Upper lobe of left lung (tissue), 6 donors: ENCODE measurements at regions not wholly inside any gene's neighbourhood (a gene's known extent, or its start where the extent isn't known, plus 50 kb on each side); places are given as distances from the start of the nearest gene placed in this dataset.

ENCODE experiments used
- ATAC-seq, 2 donors: fragments of 200-7000 bp; cut with Tn5 transposase; one replicate each; pipeline ENCODE4 v1.9.1; 2022; ENCODE audit warnings: mild to moderate bottlenecking in 2 of 2, moderate library complexity in 2 of 2; ENCODE audit not compliant: low FRiP score in 2 of 2
- DNase-seq, 2 donors: peaks; one replicate each; pipeline ENCODE4 v3.0.0-alpha.2; 2019 to 2020
- H3K27ac ChIP-seq, 4 donors: fragments of 200-600 bp; sonication (generic); one replicate each; pipeline ENCODE4 v1.5.1; 2016 to 2019
- H3K27me3 ChIP-seq, 4 donors: fragments of 200-600 bp; sonication (generic); one replicate each; pipeline ENCODE4 v1.5.1; 2017 to 2019
- H3K36me3 ChIP-seq, 4 donors: fragments of 200-600 bp; sonication (generic); one replicate each; pipeline ENCODE4 v1.5.1; 2016 to 2019
- H3K4me1 ChIP-seq, 4 donors: fragments of 200-600 bp; sonication (generic); one replicate each; pipeline ENCODE4 v1.5.1; 2018 to 2019
- H3K4me3 ChIP-seq, 4 donors: fragments of 200-600 bp; sonication (generic); one replicate each; pipeline ENCODE4 v1.5.1; 2017 to 2019; ENCODE audit warnings: mild to moderate bottlenecking in 2 of 4, moderate library complexity in 1 of 4
- H3K9me3 ChIP-seq, 4 donors: fragments of 200-600 bp; sonication (generic); one replicate each; pipeline ENCODE4 v1.5.1; 2018 to 2019
- EP300 ChIP-seq, 4 donors: sonication (generic); formaldehyde crosslinking; IDR thresholded peaks; one replicate each; pipeline ENCODE4 v1.5.1; 2017; ENCODE audit warnings: antibody characterized with exemption in 4 of 4, control low read depth in 2 of 4
- POLR2A ChIP-seq, 4 donors: fragments of 450-650 bp; IDR thresholded peaks; one replicate each; pipeline ENCODE4 v1.5.1; 2016 to 2017; ENCODE audit warnings: antibody characterized with exemption in 4 of 4, mild to moderate bottlenecking in 2 of 4
- POLR2AphosphoS5 ChIP-seq, 2 donors: sonication (generic); formaldehyde crosslinking; IDR thresholded peaks; one replicate each; pipeline ENCODE4 v1.5.1; 2017; ENCODE audit warnings: antibody characterized with exemption in 2 of 2
- WGBS, 2 donors: methylation state at CpG; one replicate each; pipeline ENCODE4 v1.1.5; 2017 to 2018; 5-methylcytosine and 5-hydroxymethylcytosine counted together
- TF ChIP-seq, protein P1 (sequence below), 6 experiments: fragments of 450-650 bp in 4 of 6; fragments of 200-600 bp in 2 of 6; sonication (generic) in 2 of 6; IDR thresholded peaks; one replicate each; pipeline ENCODE4 v1.5.1; 2016 to 2019; ENCODE audit warnings: antibody characterized with exemption in 6 of 6
- donor health status: DM: no; HTN: no; CAD: no; lungs with moderate emphysema.
- donor health status: DM: no; HTN: yes; CAD: no; lungs with severe emphysema.

- H3K36me3 ChIP-seq, result no peaks in the 10 kb centered on the region
- no peaks in the 10 kb centered on the region for H3K4me1 ChIP-seq
- H3K27ac ChIP-seq, result no peak overlapping the region
- H3K9me3 ChIP-seq, result no peaks in the 10 kb centered on the region
- no peak overlapping the region for H3K4me3 ChIP-seq
- 88 to 89% methylated on average over 2 of the region's 2 CpGs for WGBS, 2 donors
- no peak for TF ChIP-seq EP300 (IDR thresholded peaks at IDR 0.05)
- TF ChIP-seq POLR2AphosphoS5 (IDR thresholded peaks at IDR 0.05), result no peak
- no peak for TF ChIP-seq POLR2A (IDR thresholded peaks at IDR 0.05)
- TF ChIP-seq, protein P1, sequence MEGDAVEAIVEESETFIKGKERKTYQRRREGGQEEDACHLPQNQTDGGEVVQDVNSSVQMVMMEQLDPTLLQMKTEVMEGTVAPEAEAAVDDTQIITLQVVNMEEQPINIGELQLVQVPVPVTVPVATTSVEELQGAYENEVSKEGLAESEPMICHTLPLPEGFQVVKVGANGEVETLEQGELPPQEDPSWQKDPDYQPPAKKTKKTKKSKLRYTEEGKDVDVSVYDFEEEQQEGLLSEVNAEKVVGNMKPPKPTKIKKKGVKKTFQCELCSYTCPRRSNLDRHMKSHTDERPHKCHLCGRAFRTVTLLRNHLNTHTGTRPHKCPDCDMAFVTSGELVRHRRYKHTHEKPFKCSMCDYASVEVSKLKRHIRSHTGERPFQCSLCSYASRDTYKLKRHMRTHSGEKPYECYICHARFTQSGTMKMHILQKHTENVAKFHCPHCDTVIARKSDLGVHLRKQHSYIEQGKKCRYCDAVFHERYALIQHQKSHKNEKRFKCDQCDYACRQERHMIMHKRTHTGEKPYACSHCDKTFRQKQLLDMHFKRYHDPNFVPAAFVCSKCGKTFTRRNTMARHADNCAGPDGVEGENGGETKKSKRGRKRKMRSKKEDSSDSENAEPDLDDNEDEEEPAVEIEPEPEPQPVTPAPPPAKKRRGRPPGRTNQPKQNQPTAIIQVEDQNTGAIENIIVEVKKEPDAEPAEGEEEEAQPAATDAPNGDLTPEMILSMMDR (IDR thresholded peaks at IDR 0.05), result no peak
- ATAC-seq, result no peak
- no peaks in the 10 kb centered on the region for H3K27me3 ChIP-seq
- DNase-seq, result no peak
These were observed 822.7 kb downstream of the DTWD2 start for GRCh38 chr5:118165619-118166018.

DNA sequence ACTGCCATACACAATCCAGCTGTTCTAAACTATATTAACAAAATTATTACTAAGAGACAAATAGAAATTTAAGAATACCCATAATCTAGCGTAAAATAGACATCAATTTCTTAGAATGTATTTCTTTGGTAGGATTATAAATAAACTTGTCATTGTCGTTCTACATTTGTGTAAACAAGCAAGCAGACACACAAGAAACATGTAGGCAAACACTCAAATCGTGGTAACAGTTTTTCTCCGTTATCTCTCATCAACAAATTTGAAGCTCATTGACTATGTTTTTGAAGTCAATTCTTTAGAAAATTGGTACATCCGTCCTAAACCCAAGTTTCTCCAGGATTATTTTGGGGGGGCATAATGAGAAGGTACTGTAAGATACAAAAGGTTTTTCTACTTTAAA lies 832.2 kb downstream of the DTWD2 start:
- Histone ChIP-seq H3K27ac (no peak overlapping the region), H3K27me3 (no peaks in the 10 kb centered on the region), H3K4me3 (no peak overlapping the region), H3K36me3 (no peaks in the 10 kb centered on the region), H3K4me1 (no peaks in the 10 kb centered on the region), H3K9me3 (no peaks in the 10 kb centered on the region)
- DNase-seq (no peak), ATAC-seq (no peak)
- WGBS, 2 donors, result 75 to 76% methylated on average over 5 of the region's 5 CpGs
- TF ChIP-seq, protein P1 (IDR thresholded peaks at IDR 0.05), result no peak
- TF ChIP-seq POLR2A (IDR thresholded peaks at IDR 0.05), result no peak
- TF ChIP-seq EP300 (IDR thresholded peaks at IDR 0.05), result no peak
- no peak for TF ChIP-seq POLR2AphosphoS5 (IDR thresholded peaks at IDR 0.05)

GRCh38 chr5:118146824-118147223 lies 841.5 kb downstream of the DTWD2 start:
- Histone ChIP-seq H3K27me3 (no peaks in the 10 kb centered on the region), H3K4me3 (no peak overlapping the region), H3K4me1 (no peaks in the 10 kb centered on the region), H3K27ac (no peak overlapping the region), H3K36me3 (no peaks in the 10 kb centered on the region), H3K9me3 (no peaks in the 10 kb centered on the region)
- WGBS, 2 donors, result 40 to 67% methylated on average over 3 of the region's 3 CpGs
- TF ChIP-seq, protein P1 (IDR thresholded peaks at IDR 0.05), result no peak
- TF ChIP-seq POLR2A (IDR thresholded peaks at IDR 0.05), result no peak
- TF ChIP-seq POLR2AphosphoS5 (IDR thresholded peaks at IDR 0.05), result no peak
- no peak for TF ChIP-seq EP300 (IDR thresholded peaks at IDR 0.05)
- no peak for DNase-seq
- ATAC-seq, result no peak

- TF ChIP-seq POLR2A (IDR thresholded peaks at IDR 0.05), result no peak
- no peak for TF ChIP-seq EP300 (IDR thresholded peaks at IDR 0.05)
- TF ChIP-seq, protein P1 (IDR thresholded peaks at IDR 0.05), result no peak
- TF ChIP-seq POLR2AphosphoS5 (IDR thresholded peaks at IDR 0.05), result no peak
- ATAC-seq (no peak), DNase-seq (no peak)
- no peaks in the 10 kb centered on the region for H3K27me3 ChIP-seq
- WGBS, 2 donors, result 52 to 73% methylated on average over 2 of the region's 2 CpGs
- no peak overlapping the region for H3K27ac ChIP-seq
- no peaks in the 10 kb centered on the region for H3K36me3 ChIP-seq
- H3K4me3 ChIP-seq, result no peak overlapping the region
- H3K4me1 ChIP-seq, result no peaks in the 10 kb centered on the region
- H3K9me3 ChIP-seq, result no peaks in the 10 kb centered on the region
These were observed 843.8 kb downstream of the DTWD2 start for GRCh38 chr5:118144540-118144939.

DNA sequence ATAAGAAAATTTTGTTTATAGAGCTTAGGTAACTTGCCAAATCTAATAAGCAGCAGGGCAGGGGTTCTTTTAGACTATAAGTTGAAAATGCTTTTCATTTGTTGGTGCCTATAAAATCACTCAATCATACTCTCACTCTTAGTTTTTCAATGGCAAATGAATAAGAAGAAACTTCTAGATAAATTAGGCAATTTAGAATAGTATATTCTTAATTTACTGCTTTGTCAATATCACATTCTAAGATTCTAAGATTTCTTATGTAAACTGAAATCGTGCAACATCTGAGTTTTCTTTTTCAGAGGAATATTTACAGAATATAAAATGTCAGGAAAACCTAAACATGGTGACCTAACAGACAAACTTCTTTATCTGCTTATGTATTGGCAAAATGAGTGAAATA lies 849.0 kb downstream of the DTWD2 start:
- no peaks in the 10 kb centered on the region for H3K27me3 ChIP-seq
- H3K9me3 ChIP-seq, result no peaks in the 10 kb centered on the region
- no peak for TF ChIP-seq POLR2A (IDR thresholded peaks at IDR 0.05)
- no peak for TF ChIP-seq EP300 (IDR thresholded peaks at IDR 0.05)
- TF ChIP-seq, protein P1 (IDR thresholded peaks at IDR 0.05), result no peak
- no peak for TF ChIP-seq POLR2AphosphoS5 (IDR thresholded peaks at IDR 0.05)
- H3K4me3 ChIP-seq, result no peak overlapping the region
- no peaks in the 10 kb centered on the region for H3K4me1 ChIP-seq
- ATAC-seq (no peak), DNase-seq (no peak)
- H3K27ac ChIP-seq, result no peak overlapping the region
- 44 to 63% methylated on average over 1 of the region's 1 CpG for WGBS, 2 donors
- H3K36me3 ChIP-seq, result no peaks in the 10 kb centered on the region
